IMR-90 (cell line): ENCODE measurements at regions not wholly inside any gene's neighbourhood (a gene's known extent, or its start where the extent isn't known, plus 50 kb on each side); places are given as distances from the start of the nearest gene placed in this dataset.

ENCODE experiments used
- ELK1 ChIP-seq: fragments of 150-350 bp; IDR thresholded peaks from 2 replicates; pipeline ENCODE4 v1.6.1; 2016; ENCODE audit warnings: low read depth, mild to moderate bottlenecking, low read length, moderate library complexity, borderline replicate concordance
- FOS ChIP-seq: fragments of 150-350 bp; IDR thresholded peaks from 2 replicates; pipeline ENCODE4 v1.6.1; 2016; ENCODE audit warnings: low read depth, low read length
- MAFK ChIP-seq: IDR thresholded peaks from 2 replicates; pipeline ENCODE4 v1.6.1; 2012; ENCODE audit warnings: low read depth, low read length, improper control_type of control experiment
- RAD21 ChIP-seq: IDR thresholded peaks from 2 replicates; pipeline ENCODE4 v1.6.1; 2012; ENCODE audit warnings: low read length, improper control_type of control experiment
- TF ChIP-seq, protein P1 (sequence below): fragments of 150-350 bp; IDR thresholded peaks from 2 replicates; pipeline ENCODE4 v1.6.1; 2017; ENCODE audit warnings: mild to moderate bottlenecking, antibody characterized with exemption, low read length, low read depth

GRCh38 chr1:201714542-201715329 lies 114.2 kb upstream of the IPO9 start (continued):
- TF ChIP-seq, protein P1, sequence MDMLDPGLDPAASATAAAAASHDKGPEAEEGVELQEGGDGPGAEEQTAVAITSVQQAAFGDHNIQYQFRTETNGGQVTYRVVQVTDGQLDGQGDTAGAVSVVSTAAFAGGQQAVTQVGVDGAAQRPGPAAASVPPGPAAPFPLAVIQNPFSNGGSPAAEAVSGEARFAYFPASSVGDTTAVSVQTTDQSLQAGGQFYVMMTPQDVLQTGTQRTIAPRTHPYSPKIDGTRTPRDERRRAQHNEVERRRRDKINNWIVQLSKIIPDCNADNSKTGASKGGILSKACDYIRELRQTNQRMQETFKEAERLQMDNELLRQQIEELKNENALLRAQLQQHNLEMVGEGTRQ = peak; percentile 4; the same call in 1 of the 2 replicates
- TF ChIP-seq RAD21 (peak; percentile 25), FOS (peak; percentile 99), ELK1 (no peak), MAFK (peak; percentile 82)
